Cardiac septum (tissue), 1 donor: ENCODE measurements at regions not wholly inside any gene's neighbourhood (a gene's known extent, or its start where the extent isn't known, plus 50 kb on each side); places are given as distances from the start of the nearest gene placed in this dataset.

Experiments
- DNase-seq: peaks from one replicate; pipeline ENCODE4 v3.0.0-alpha.2; 2020; ENCODE audit warnings: low spot score
- intact Hi-C: fragments of 100-400 bp; cut with DNase I; formaldehyde crosslinking; loops from one replicate; pipeline ENCODE4 v1.14.0; 2022
- donor health status: DM: no; HTN: no; CAD: no.

DNA sequence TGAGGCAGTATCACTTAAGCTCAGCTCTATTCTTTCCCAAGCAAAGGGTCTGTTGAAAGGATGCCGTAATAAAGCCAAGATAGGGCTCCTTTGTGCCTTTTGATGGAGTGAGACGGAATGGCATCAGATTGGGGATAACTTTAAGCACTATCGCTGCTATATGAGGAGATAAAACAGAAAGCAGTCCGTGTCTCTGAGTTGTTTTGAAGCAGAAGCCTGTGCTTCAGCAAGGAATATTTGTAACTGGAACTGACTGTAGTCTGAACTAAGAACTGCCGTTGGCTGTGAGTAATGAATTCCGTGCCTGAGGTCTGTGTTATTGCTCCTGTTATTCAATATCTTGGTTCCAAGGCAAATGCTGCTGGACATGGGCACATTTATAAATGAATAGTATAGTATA, 297.4 kb downstream of the ANKRD50 start:
- intact Hi-C loops, result no loop called here
- no peak for DNase-seq

DNA sequence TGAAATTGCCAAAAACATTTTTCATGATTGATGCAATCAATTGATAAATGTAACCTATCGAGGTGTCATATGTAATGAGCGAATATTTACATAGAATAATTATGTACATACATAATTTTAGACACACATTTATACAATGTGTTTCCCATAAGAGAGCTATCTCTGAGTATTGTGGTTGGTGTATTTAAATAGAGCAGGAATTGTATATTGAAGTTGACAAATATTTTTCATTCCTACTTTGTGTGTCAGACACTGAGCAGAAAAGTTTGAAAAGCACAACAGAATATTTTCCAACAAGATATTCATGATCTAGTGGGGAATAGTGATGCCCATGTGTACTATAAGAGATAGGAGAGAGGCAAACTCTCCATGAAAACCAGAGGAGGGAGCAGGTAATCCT, 295.2 kb downstream of the ANKRD50 start:
- no peak for DNase-seq
- intact Hi-C loops, result no loop called here

DNA sequence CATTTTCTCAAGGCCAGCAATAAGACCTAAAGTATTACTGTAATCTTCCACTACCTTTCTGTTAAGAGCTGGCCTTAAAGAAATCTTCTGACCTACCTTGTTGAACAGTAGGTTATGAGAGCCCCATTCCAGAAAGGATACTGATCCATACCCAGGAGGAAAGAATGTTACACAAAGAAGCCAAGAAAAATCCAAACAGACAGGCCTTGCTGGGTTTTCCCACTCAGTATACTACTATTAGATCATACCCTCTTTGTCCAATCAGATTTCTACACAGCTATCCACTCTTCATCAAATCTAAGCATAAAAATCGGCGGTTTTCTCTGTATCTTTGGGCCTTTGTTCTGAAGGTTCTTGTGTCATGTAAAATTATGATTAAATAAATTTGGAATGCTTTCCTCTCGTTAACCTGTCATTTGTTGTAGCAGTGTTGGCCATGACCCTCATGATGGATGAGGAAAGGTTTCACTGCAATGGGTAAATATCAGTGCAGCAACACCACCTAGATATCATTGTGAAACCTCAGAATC, 292.3 kb downstream of the ANKRD50 start:
- intact Hi-C loops, result no loop called here
- DNase-seq, result no peak

DNA sequence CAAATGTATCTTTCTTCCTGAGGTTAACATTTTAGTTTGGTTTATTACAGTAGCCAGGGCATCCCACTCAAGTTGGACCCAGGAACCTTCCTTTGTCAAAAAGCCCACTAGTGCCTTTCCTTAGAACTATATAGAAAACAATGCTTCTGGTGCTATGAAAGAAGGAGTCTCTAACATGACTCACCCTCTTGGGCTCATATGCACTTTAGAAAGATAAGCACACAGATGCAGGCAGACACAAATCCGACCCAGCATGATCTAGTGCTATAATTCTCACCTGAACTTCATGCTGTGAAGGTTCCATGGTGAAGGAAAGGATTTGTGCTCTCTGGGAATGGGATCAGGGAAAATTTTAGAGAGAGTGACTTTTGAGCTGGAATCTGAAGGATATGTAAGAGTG, 289.4 kb downstream of the ANKRD50 start:
- intact Hi-C loops, result no loop called here
- DNase-seq, result no peak

DNA sequence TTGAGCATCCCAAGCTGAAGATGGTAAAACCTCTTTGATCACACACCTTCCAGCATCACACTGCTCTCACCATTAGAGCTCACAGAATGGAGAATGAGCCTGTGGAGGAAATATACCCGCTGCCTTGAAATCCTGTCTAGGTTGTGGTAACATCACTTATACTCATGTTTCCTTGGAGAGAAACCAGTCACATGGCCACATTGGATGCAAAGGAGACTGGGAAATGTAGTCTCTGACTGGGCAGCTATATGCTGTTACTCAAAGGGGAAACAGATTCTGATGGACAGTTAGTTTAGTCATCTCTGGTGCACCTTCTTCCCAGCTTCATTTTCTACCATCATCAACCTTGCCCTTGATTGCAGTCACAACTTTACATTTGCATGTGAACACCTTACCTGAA, 286.3 kb downstream of the ANKRD50 start:
- intact Hi-C loops, result no loop called here
- no peak for DNase-seq

DNA sequence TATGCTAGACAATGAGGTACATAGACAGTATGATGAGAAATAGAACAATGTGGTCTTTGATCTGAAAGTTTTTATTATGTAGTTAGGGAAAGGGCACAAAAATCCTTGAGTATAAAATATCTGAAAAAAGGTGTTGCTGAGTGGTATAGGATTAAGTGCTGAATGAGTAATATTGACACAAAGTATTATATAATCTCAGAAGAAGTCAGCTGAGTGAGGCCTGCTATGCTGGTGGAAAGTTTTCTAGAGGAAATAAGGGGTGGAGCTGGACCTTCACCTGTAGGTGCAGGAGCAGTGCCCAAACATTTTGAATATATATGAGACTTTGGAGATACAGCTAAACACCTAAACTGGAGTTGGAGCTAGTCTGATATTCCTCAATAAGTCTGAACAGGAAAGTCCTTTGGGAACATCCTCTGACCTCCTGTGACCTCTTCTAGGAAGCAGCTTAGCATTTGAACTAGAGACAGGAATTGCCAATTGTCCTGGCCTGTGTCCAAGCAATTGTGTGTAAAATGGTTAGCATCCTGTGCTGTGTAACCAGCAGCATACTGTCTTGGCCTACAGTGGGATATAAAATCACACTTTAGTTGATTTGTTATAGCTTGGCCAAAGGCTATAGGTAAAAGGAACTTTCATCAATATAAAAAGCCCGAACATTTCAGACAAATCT, 285.3 kb downstream of the ANKRD50 start:
- DNase-seq, result no peak
- intact Hi-C loops, result no loop called here

DNA sequence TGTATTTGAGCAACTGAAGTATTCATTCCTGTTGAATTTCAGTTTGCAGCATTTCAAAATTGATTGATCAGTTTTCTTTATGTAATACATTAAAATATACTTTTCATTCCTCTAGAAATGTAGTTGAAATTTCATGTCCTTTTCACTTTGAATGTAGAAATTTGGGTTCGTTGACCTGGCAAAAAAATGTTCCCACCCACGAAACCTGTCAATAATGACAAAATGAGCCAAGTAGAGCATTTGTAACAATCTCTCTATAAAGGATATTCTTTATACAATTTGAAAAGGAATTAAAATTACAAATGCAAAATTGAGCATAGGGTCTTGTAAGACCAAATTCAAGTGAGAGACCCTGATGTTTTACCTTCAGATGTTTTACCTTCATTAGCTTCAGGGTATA, 283.9 kb downstream of the ANKRD50 start:
- intact Hi-C loops, result no loop called here
- no peak for DNase-seq

DNA sequence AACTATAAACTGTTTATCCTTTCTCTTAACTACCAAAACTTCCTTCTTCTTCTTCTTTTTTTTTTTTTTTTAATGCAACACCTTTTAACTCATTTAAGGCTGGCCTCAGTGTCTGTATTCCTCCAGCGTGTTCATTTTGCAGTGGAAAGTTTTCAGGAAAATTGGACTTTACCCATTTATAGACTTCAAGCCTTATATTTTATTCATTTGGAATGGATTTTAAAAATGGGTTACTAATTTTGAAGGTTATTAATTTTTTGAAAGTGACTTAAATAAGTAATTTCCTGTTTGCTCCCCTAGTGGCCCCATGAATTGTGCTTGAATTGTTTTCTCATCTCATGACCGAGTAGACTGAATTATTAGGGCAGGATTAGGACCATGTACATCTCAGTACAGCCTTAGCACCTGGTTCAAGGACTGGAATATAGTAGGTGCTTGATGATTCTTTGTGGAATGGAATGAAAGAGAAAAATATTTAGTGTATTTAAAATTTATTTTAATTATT, 282.7 kb downstream of the ANKRD50 start:
- intact Hi-C loops, result no loop called here
- no peak for DNase-seq

DNA sequence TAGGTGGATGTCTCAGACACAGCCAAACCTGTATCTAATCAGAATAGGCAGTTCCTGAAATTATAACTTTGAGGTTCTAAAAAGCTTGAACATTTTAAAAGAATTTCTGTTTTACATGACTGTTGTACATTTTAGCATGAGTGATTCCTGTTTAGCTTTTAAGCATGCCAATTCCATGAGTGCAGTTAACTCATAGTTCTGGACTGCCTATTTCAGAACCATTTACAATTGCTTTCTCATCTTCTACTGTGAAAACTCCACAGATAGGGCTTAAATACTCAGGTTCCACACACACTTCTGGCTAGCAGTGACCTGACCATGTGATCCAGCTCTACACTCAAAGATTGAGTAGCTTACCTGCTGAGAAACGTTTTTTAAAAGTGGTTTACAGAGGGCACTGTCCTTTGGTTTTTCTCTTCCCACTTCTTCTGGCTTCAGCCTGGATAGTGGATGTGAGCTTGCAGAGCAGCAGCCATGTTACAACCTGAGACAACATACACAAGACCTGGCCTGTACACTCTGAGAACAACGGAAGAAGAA, 280.8 kb downstream of the ANKRD50 start:
- DNase-seq, result no peak

DNA sequence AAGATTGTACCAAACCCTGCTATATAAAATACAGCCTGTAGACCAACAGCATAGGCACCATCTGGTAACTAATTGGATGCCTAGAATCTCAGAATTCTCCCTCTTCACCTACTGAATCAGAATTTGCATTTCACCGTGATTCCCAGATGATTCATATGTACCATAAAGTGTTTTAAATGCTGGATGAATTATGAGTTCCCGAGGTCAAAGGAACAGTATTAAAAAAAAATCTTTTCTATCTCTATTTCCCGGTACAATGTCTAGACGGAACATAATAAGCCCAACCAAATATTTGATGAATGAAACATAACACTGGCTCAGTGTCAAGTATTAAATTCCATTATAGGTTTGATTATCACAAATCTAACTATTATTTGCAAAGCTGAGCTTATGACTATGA, 280.0 kb downstream of the ANKRD50 start:
- intact Hi-C loops, result no loop called here

More for the DNA sequence above, 280.8 kb downstream of the ANKRD50 start:
- intact Hi-C loops, result no loop called here

DNA sequence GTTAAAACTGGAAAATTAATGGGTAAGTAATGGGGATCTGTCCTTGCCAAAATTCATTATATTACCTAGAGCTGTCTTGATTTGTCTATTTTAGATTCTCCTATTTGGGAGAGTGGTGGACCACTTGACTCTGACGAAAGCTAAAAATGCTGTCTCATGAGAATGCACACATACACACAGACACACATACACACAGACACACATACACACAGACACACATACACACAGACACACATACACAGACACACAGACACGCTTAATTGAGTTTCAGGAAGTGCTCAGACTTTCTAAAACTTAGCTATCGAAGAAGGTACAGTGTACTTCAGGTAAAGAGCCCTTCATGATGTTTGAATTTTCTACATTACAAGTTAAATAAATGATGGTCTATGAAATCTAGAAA, 279.5 kb downstream of the ANKRD50 start:
- intact Hi-C loops, result no loop called here
- DNase-seq, result no peak

More for the DNA sequence above, 280.0 kb downstream of the ANKRD50 start:
- no peak for DNase-seq

DNA sequence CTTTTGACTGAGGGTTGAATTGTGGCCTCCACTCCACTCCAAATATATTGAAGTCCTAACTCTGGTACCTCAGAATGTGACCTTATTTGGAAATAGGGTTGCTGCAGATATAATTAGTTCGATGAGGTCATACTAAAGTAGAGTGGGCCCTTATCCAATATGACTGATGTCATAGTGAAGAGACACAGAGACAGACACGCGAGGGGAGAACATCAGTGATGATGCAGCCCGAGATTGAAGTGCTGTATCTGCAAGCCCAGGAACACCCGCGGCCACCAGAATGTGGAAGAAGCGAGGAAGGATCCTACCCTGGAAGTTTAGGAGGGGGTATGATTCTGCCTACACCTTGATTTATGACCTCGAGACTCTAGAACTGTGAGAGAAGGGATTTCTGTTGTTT, 279.0 kb downstream of the ANKRD50 start:
- DNase-seq, result no peak
- intact Hi-C loops, result no loop called here

DNA sequence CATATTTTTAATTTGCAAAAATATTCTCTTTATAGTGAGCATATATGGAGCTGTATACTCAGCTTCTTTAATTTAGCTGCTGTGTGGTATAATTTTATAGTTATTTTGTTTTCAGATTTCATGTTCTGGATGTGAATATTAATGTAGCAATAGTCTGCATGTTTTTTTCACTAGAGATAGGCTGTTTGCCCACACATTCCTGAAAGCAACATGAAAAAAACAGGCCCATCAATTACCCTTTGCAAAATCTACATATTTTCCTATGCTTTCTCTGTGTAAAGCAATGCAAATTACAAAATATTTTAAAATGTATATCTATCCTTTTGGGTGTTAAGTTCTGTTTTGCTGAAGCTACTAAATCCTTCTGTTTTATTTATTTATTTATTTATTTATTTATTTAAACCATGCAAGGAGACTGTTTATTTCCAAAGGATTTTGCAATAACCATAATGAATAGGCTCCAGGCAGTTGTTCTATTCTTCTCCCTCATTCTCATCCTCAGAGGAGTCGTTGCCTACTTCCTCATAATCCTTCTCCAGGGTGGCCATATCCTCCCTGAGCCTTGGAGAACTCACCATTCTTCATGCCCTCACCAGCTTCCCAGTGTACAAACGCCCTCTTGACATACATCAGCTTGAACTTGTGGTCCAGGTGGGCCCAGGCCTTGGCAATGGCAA, 277.1 kb downstream of the ANKRD50 start:
- no peak for DNase-seq
- intact Hi-C loops, result no loop called here

DNA sequence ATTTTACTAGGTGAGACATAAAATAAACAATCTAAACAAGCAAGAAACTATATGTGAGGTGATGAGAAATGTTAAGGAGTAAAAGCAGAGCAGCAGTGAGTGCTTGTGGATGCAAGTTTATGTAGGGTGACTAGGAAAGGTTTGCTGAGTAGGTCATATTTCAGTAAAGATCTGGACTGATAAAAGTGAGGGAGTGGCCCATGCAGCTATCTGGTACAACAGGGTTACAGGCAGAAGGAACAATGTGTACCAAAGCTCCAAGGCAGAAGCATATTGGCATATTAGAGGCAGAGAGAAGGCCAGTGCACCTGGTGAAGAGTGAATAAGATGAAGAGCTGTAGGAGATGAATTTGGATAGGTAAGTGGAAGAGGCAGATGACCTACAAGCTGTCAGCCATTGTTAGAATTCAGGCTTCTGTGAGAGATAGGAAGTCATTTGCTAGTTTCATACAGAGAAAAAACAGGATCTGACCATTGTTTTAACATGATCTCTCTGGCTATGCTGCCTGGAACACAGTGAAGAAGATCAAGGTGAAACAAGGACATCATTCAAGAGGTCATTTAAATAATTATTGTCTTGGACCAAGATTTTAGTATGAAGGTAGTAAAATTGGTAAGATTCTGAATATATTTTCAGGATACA, 274.6 kb downstream of the ANKRD50 start:
- DNase-seq, result no peak
- intact Hi-C loops, result no loop called here

DNA sequence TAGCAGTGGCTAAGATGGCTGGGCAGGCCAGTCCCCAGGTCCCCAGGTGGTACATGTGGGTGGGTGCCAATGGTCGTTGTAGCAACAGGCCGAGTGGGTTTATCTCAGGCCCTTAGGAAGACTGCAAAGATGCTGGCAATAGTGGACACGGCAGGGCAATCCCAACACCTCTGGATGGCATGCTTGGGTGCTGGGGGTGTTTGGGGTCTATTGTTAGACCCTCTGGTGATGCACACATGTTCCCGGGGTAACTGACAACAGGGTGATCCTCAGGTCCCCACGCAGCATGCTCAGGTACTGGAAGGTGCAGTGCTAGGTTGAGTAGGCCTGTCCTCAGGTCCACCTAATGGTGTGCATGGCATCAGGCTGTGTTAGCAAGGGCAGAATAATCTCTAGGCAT, 267.5 kb downstream of the ANKRD50 start:
- intact Hi-C loops, result no loop called here
- no peak for DNase-seq

DNA sequence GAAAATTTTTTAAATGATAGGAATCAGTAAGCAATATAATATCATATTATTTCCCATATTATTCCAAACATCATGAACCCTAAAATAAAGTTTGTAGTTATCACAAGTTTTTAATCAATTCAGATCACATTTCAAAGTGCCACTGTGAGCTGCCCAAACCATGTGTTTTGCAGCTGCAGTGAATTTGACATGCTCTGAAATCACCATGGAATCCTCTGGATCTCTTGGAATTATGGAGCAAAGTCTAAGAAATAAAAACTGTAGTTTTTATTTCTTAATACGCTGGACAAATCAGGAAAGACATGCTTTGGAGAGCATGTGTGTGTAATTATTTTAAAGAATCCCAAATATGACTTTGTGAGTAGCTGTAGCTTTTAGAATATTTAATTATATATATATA, 262.7 kb downstream of the ANKRD50 start:
- intact Hi-C loops, result no loop called here
- no peak for DNase-seq

DNA sequence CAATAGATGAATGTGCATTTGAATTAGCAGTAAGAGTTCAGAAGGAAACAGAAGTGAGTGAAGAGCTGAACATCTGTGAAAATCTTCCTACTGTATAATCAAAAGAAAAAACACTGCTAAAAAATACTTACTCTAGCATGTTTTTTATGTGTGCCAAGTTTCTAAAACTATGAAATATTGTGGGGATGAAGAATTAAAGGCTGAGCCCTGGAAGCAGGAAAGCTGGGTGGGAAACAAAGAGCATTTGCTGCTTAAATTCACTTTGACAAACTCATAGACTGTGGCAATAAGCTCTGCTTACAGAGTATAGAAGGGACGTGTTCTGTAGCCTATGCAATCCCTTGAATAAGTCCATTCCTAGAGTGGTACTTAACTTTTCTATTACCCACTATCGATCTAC, 261.7 kb downstream of the ANKRD50 start:
- intact Hi-C loops, result no loop called here
- no peak for DNase-seq

DNA sequence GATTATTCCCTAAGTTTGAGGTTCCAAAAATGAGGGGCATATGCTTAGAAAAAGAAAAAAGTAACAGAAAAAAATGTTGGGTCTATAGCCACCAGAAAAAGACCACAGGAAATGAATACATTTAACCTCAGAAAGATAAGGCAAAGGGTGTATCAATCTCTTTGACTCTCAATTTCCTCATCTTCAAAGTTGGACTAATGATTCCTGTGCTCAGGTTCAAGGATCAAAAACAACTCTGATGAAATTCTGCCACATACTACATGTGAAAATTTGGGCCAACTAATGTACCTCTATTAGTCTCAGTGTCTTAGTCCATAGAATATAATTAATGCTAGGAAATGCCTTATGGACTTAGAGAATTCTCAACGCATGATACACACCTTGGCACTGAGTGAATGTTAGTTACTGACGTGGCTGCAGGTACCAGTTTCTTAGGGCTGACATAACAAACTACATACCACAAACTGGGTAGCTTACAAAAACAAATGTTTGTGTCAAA, 257.7 kb downstream of the ANKRD50 start:
- intact Hi-C loops, result no loop called here
- DNase-seq, result no peak

DNA sequence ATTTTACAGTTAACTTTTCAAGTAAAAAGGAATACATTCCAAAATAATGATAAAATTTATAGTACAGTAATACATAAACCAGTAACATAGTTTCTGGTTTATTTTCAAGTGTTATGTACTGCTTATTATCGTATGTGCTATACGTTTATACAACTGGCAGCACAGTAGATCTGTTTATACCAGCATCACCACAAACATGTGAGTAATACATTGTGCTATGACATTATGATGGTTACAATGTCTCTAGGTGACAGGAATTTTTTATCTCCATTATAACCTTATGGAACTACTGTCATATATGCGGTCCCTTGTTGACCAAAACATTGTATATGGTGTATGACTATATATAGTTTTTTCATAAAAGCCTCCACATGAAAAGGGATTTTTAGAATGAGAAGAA, 256.9 kb downstream of the ANKRD50 start:
- no peak for DNase-seq
- intact Hi-C loops, result no loop called here

DNA sequence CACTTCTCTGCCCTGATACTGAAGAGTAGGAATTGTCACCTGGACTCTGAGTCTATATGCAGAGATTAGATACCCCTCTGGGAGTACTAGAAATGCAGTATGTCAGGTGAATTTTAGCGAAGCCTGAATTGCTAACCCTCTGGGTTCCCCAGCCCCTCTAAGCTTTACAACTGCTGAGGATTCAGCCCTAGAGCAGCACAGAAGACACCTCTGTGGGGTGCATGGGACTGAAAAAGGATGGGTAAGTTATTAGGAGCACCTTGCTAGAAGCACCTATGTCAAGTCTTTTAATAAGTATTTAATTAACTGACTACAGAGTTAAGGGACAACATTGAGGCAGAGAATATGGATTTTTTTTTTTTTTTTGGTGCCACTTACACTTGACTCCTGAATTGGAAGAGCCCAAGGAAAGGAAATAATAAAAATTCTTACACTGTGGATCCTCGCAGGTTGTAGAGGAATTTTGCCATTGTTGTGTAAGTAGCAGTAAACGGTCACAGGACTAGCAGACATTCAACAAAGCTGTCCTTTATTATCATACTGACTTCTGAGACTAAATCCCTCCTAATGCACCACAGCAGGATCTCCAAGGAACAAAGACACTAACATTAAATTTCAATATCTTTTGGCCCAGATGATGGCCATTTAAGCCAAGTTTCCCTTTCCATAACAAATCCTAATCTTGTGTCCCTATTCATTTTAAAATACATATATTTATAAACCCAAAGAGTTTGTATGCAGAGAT, 253.2 kb downstream of the ANKRD50 start:
- intact Hi-C loops, result no loop called here
- no peak for DNase-seq
